ENCODE measurements at regions not wholly inside any gene's neighbourhood (a gene's known extent, or its start where the extent isn't known, plus 50 kb on each side); places are given as distances from the start of the nearest gene placed in this dataset.

- DNase-seq (ENCODE audit: low read depth): no peak
Measured at GRCh38 chr3:64444490-64445108, 219.3 kb upstream of the PRICKLE2 start.

GRCh38 chr3:64443546-64444381 is 218.5 kb upstream of the PRICKLE2 start:
- H3K4me3 ChIP-seq (ENCODE audit: low read depth, low read length): no peak overlapping the region
- no peak for DNase-seq (ENCODE audit: low read depth)

More at GRCh38 chr3:64444490-64445108, 219.3 kb upstream of the PRICKLE2 start:
- no peak overlapping the region for H3K4me3 ChIP-seq (ENCODE audit: low read depth, low read length)
- TF ChIP-seq MYC (IDR thresholded peaks at IDR 0.05; ENCODE audit: low read depth, low read length): no peak
- no peak for TF ChIP-seq CTCF (IDR thresholded peaks at IDR 0.05; ENCODE audit: low read depth, low read length)
- no peak for TF ChIP-seq MAX (IDR thresholded peaks at IDR 0.05; ENCODE audit: low read depth, low read length)
- no peak for TF ChIP-seq POLR2A (IDR thresholded peaks at IDR 0.05; ENCODE audit: extremely low read depth, insufficient read length)

GRCh38 chr3:64441861-64442260 is 216.6 kb upstream of the PRICKLE2 start:
- H3K4me3 ChIP-seq (ENCODE audit: low read depth, low read length): no peak overlapping the region
- DNase-seq (ENCODE audit: low read depth): no peak
- no peak for TF ChIP-seq CTCF (IDR thresholded peaks at IDR 0.05; ENCODE audit: low read depth, low read length)
- TF ChIP-seq MAX (IDR thresholded peaks at IDR 0.05; ENCODE audit: low read depth, low read length): no peak
- no peak for TF ChIP-seq POLR2A (IDR thresholded peaks at IDR 0.05; ENCODE audit: extremely low read depth, insufficient read length)
- TF ChIP-seq MYC (IDR thresholded peaks at IDR 0.05; ENCODE audit: low read depth, low read length): no peak

More at GRCh38 chr3:64443546-64444381, 218.5 kb upstream of the PRICKLE2 start:
- TF ChIP-seq CTCF (IDR thresholded peaks at IDR 0.05; ENCODE audit: low read depth, low read length) (no peak), MYC (IDR thresholded peaks at IDR 0.05; ENCODE audit: low read depth, low read length) (no peak), POLR2A (IDR thresholded peaks at IDR 0.05; ENCODE audit: extremely low read depth, insufficient read length) (no peak), MAX (IDR thresholded peaks at IDR 0.05; ENCODE audit: low read depth, low read length) (no peak)

GRCh38 chr3:64440498-64440897 is 215.2 kb upstream of the PRICKLE2 start:
- TF ChIP-seq MYC (IDR thresholded peaks at IDR 0.05; ENCODE audit: low read depth, low read length) (no peak), CTCF (IDR thresholded peaks at IDR 0.05; ENCODE audit: low read depth, low read length) (no peak), MAX (IDR thresholded peaks at IDR 0.05; ENCODE audit: low read depth, low read length) (no peak), POLR2A (IDR thresholded peaks at IDR 0.05; ENCODE audit: extremely low read depth, insufficient read length) (no peak)
- no peak overlapping the region for H3K4me3 ChIP-seq (ENCODE audit: low read depth, low read length)
- no peak for DNase-seq (ENCODE audit: low read depth)

- H3K4me3 ChIP-seq (ENCODE audit: low read depth, low read length): no peak overlapping the region
- no peak for TF ChIP-seq POLR2A (IDR thresholded peaks at IDR 0.05; ENCODE audit: extremely low read depth, insufficient read length)
- no peak for TF ChIP-seq MYC (IDR thresholded peaks at IDR 0.05; ENCODE audit: low read depth, low read length)
- TF ChIP-seq MAX (IDR thresholded peaks at IDR 0.05; ENCODE audit: low read depth, low read length): no peak
- no peak for TF ChIP-seq CTCF (IDR thresholded peaks at IDR 0.05; ENCODE audit: low read depth, low read length)
- no peak for DNase-seq (ENCODE audit: low read depth)
Measured at GRCh38 chr3:64438812-64439211, 213.5 kb upstream of the PRICKLE2 start.
